ENCODE measurements at regions not wholly inside any gene's neighbourhood (a gene's known extent, or its start where the extent isn't known, plus 50 kb on each side); places are given as distances from the start of the nearest gene placed in this dataset.
"Not testable (repeated sequence)": the region's sequence is repeated elsewhere in the genome, so short reads cannot be mapped to it uniquely, and the experiment has no call there.

GRCh38 chr4:165548702-165549101 is 169.9 kb downstream of the CPE start:
- Histone ChIP-seq H3K9ac (ENCODE audit: low read depth, low read length) (no peak overlapping the region), H3K4me2 (ENCODE audit: low read length) (no peak overlapping the region), H3K4me1 (ENCODE audit: control insufficient read depth, insufficient read depth, low read length) (no peaks in the 10 kb centered on the region), H3K36me3 (ENCODE audit: insufficient read depth, low read length) (no peaks in the 10 kb centered on the region), H3K9me3 (replicated peaks; ENCODE audit: low read length) (no peaks in the 10 kb centered on the region), H3K27me3 (ENCODE audit: control insufficient read depth, insufficient read depth, low read length) (no peaks in the 10 kb centered on the region), H3K4me3 (ENCODE audit: low read length) (no peak overlapping the region)

GRCh38 chr4:165553221-165553810 is 174.5 kb downstream of the CPE start:
- Histone ChIP-seq H3K4me3 (ENCODE audit: low read length) (no peak overlapping the region), H3K4me1 (ENCODE audit: control insufficient read depth, insufficient read depth, low read length) (no peaks in the 10 kb centered on the region), H3K27me3 (ENCODE audit: control insufficient read depth, insufficient read depth, low read length) (no peaks in the 10 kb centered on the region), H3K9ac (ENCODE audit: low read depth, low read length) (no peak overlapping the region), H3K9me3 (replicated peaks; ENCODE audit: low read length) (no peaks in the 10 kb centered on the region), H3K36me3 (ENCODE audit: insufficient read depth, low read length) (no peaks in the 10 kb centered on the region), H3K4me2 (ENCODE audit: low read length) (no peak overlapping the region)

GRCh38 chr4:165555302-165555701 is 176.5 kb downstream of the CPE start:
- Histone ChIP-seq H3K4me1 (ENCODE audit: control insufficient read depth, insufficient read depth, low read length) (no peaks in the 10 kb centered on the region), H3K27me3 (ENCODE audit: control insufficient read depth, insufficient read depth, low read length) (no peaks in the 10 kb centered on the region), H3K4me3 (ENCODE audit: low read length) (no peak overlapping the region), H3K9me3 (replicated peaks; ENCODE audit: low read length) (no peaks in the 10 kb centered on the region), H3K4me2 (ENCODE audit: low read length) (no peak overlapping the region), H3K9ac (ENCODE audit: low read depth, low read length) (no peak overlapping the region), H3K36me3 (ENCODE audit: insufficient read depth, low read length) (no peaks in the 10 kb centered on the region)

GRCh38 chr4:165556383-165556782 is 177.6 kb downstream of the CPE start:
- Histone ChIP-seq H3K4me2 (ENCODE audit: low read length) (no peak overlapping the region), H3K36me3 (ENCODE audit: insufficient read depth, low read length) (no peaks in the 10 kb centered on the region), H3K4me1 (ENCODE audit: control insufficient read depth, insufficient read depth, low read length) (no peaks in the 10 kb centered on the region), H3K9ac (ENCODE audit: low read depth, low read length) (no peak overlapping the region), H3K4me3 (ENCODE audit: low read length) (no peak overlapping the region), H3K27me3 (ENCODE audit: control insufficient read depth, insufficient read depth, low read length) (no peaks in the 10 kb centered on the region), H3K9me3 (replicated peaks; ENCODE audit: low read length) (no peaks in the 10 kb centered on the region)

DNA sequence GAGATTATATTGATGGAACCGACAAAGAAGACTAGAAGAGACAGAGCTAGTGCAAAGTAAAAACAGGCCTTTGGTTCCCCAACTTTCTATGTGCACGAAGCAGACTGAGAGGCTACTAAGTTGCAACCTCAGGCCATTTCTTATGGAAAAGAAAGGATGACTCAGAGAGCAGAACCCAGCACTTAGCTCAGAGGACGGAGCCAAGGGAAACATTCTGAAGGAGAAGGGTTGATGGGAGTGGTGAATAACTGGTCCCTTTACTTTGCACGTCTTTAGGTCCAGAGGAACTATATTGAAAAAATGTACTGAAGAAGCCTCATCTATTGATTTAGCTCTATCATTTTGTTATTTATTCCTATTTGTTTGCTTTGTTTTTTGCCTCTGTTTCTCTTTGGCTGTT is 182.1 kb downstream of the CPE start:
- no peaks in the 10 kb centered on the region for H3K36me3 ChIP-seq (ENCODE audit: insufficient read depth, low read length)
- no peaks in the 10 kb centered on the region for H3K9me3 ChIP-seq (replicated peaks; ENCODE audit: low read length)
- H3K4me2 ChIP-seq (ENCODE audit: low read length): no peak overlapping the region
- peaks cover 7% of the 10 kb centered on the region for H3K4me1 ChIP-seq (ENCODE audit: control insufficient read depth, insufficient read depth, low read length)
- no peaks in the 10 kb centered on the region for H3K27me3 ChIP-seq (ENCODE audit: control insufficient read depth, insufficient read depth, low read length)
- H3K4me3 ChIP-seq (ENCODE audit: low read length): no peak overlapping the region
- no peak overlapping the region for H3K9ac ChIP-seq (ENCODE audit: low read depth, low read length)

- Histone ChIP-seq H3K4me3 (ENCODE audit: low read length) (no peak overlapping the region), H3K9me3 (replicated peaks; ENCODE audit: low read length) (no peaks in the 10 kb centered on the region), H3K9ac (ENCODE audit: low read depth, low read length) (no peak overlapping the region), H3K27me3 (ENCODE audit: control insufficient read depth, insufficient read depth, low read length) (no peaks in the 10 kb centered on the region), H3K4me2 (ENCODE audit: low read length) (no peak overlapping the region), H3K36me3 (ENCODE audit: insufficient read depth, low read length) (no peaks in the 10 kb centered on the region), H3K4me1 (ENCODE audit: control insufficient read depth, insufficient read depth, low read length) (peaks cover 7% of the 10 kb centered on the region)
Observed at GRCh38 chr4:165563851-165564250, 185.0 kb downstream of the CPE start.

- H3K9ac ChIP-seq (ENCODE audit: low read depth, low read length): no peak overlapping the region
- peaks cover 2% of the 10 kb centered on the region for H3K4me1 ChIP-seq (ENCODE audit: control insufficient read depth, insufficient read depth, low read length)
- no peak overlapping the region for H3K4me3 ChIP-seq (ENCODE audit: low read length)
- no peak overlapping the region for H3K4me2 ChIP-seq (ENCODE audit: low read length)
- no peaks in the 10 kb centered on the region for H3K9me3 ChIP-seq (replicated peaks; ENCODE audit: low read length)
- H3K36me3 ChIP-seq (ENCODE audit: insufficient read depth, low read length): no peaks in the 10 kb centered on the region
- H3K27me3 ChIP-seq (ENCODE audit: control insufficient read depth, insufficient read depth, low read length): no peaks in the 10 kb centered on the region
Observed at GRCh38 chr4:165569031-165569430, 190.2 kb downstream of the CPE start.

GRCh38 chr4:165571476-165571875 is 192.7 kb downstream of the CPE start:
- not testable (repeated sequence) for H3K27me3 ChIP-seq (ENCODE audit: control insufficient read depth, insufficient read depth, low read length); H3K4me2 ChIP-seq (ENCODE audit: low read length); H3K4me1 ChIP-seq (ENCODE audit: control insufficient read depth, insufficient read depth, low read length); H3K9ac ChIP-seq (ENCODE audit: low read depth, low read length); H3K9me3 ChIP-seq (replicated peaks; ENCODE audit: low read length); H3K4me3 ChIP-seq (ENCODE audit: low read length); H3K36me3 ChIP-seq (ENCODE audit: insufficient read depth, low read length)

DNA sequence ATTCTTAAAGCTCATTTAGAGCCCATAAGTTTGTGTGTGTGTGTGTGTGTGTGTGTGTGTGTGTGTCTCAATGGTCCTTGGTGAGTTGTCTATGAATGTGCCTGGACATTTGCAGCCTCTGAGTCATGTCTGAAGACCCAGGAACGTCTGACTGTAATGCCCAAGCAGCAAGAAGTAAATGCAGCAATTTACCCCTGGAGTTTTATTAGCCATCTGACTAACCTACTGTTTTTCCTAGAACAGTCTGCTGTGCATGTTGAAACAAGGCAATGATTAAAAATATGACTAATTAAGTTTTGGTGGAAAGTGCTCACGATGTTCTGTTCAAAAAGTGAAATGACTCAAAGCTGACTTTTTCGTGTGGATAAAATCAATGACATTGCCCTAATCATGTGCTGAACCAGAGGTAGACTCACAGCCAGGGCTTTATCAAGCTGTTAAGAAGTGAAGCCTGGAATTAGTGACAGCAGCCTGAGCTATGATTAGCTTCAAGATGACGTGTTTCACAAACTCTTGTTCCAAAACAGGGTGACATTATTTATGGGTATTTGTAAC is 201.6 kb downstream of the CPE start:
- no peaks in the 10 kb centered on the region for H3K36me3 ChIP-seq (ENCODE audit: insufficient read depth, low read length)
- peaks cover 3% of the 10 kb centered on the region for H3K9me3 ChIP-seq (replicated peaks; ENCODE audit: low read length)
- no peaks in the 10 kb centered on the region for H3K27me3 ChIP-seq (ENCODE audit: control insufficient read depth, insufficient read depth, low read length)
- H3K4me1 ChIP-seq (ENCODE audit: control insufficient read depth, insufficient read depth, low read length): peaks cover 36% of the 10 kb centered on the region
- H3K4me3 ChIP-seq (ENCODE audit: low read length): peak overlapping the region; percentile 6
- peak overlapping the region; percentile 42 for H3K4me2 ChIP-seq (ENCODE audit: low read length)
- peak overlapping the region; percentile 38 for H3K9ac ChIP-seq (ENCODE audit: low read depth, low read length)

DNA sequence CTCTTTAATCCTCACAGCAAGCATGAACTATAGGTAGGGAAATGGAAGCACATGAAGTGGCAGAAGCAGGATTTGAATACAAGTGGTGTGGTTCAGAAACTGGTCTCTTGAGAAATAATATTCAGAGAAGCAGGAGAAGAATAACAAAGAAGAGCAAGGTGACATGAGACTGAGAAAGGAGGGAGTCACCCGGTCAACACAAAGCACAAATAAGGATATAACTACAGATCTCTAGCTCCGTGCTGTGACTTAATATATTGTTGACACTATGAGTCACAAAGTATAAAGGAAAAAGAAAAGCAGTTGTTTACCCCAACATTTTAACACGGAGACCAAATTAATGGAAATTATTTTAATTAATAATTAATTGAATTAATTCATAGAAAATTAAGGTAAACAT is 204.5 kb downstream of the CPE start:
- H3K9ac ChIP-seq (ENCODE audit: low read depth, low read length): no peak overlapping the region

DNA sequence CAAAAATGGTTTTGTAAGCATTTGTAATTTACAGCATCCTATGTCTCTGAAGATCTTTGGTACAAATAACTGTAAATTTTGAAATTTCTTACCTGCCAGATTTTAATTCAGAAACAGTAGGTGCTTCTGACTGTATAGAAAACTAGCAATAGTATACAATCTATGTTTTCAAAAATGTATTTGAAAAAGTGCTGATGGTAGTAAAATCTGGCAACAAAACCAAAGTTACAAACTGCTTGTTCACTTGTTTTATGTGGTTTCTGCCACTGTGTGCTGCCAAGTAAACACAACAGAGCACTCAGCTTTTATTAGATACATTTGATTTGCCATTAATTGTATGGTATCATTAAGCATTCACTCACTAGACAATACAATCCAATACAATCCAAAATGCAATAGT is 206.1 kb downstream of the CPE start:
- H3K9me3 ChIP-seq (replicated peaks; ENCODE audit: low read length): peaks cover 5% of the 10 kb centered on the region
- H3K4me3 ChIP-seq (ENCODE audit: low read length): no peak overlapping the region
- H3K4me2 ChIP-seq (ENCODE audit: low read length): no peak overlapping the region
- no peaks in the 10 kb centered on the region for H3K36me3 ChIP-seq (ENCODE audit: insufficient read depth, low read length)
- no peak overlapping the region for H3K9ac ChIP-seq (ENCODE audit: low read depth, low read length)
- no peaks in the 10 kb centered on the region for H3K27me3 ChIP-seq (ENCODE audit: control insufficient read depth, insufficient read depth, low read length)
- peaks cover 29% of the 10 kb centered on the region for H3K4me1 ChIP-seq (ENCODE audit: control insufficient read depth, insufficient read depth, low read length)

More for the DNA sequence above, 204.5 kb downstream of the CPE start:
- peaks cover 36% of the 10 kb centered on the region for H3K4me1 ChIP-seq (ENCODE audit: control insufficient read depth, insufficient read depth, low read length)
- H3K36me3 ChIP-seq (ENCODE audit: insufficient read depth, low read length): no peaks in the 10 kb centered on the region
- H3K9me3 ChIP-seq (replicated peaks; ENCODE audit: low read length): peaks cover 5% of the 10 kb centered on the region
- H3K4me2 ChIP-seq (ENCODE audit: low read length): no peak overlapping the region
- H3K27me3 ChIP-seq (ENCODE audit: control insufficient read depth, insufficient read depth, low read length): no peaks in the 10 kb centered on the region
- H3K4me3 ChIP-seq (ENCODE audit: low read length): no peak overlapping the region

DNA sequence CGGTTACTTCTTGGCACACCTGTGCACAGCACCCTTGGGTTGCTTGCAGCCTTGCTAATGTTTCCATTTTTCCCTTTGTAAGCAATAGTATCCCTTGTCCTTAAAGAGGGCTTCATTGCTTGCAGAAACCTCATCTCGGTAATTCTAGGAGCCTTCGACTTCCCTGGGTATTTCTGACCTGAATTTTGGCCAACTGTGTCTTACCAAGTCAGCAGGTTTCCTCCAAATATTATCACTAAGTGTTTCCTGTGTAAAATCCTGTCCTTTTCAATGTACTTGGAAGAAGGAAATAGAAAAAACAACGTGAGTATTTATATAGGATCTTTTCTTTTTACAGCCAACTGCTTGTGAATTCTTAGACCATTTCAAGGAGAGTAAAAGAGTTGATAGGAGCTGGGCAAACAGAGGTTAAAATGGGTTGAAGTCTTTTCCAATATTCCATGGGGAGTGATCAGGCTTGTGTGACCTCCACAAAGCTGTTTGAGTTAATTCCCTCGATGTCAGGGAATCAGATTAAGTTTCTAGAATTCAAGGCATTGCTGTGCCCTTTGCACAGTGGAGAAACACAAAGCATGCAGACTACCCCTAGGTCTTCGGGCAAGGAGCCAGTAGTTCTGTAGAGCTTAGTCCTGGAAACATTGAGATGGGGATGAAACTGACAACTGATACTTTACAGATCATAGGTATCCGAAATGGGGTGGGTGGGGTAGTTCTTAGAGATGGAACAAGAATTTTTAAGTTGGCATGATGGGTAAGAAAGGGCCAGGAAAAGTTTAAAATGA is 209.9 kb downstream of the CPE start:
- H3K9me3 ChIP-seq (replicated peaks; ENCODE audit: low read length): peaks cover 5% of the 10 kb centered on the region
- no peaks in the 10 kb centered on the region for H3K27me3 ChIP-seq (ENCODE audit: control insufficient read depth, insufficient read depth, low read length)
- no peak overlapping the region for H3K9ac ChIP-seq (ENCODE audit: low read depth, low read length)
- no peaks in the 10 kb centered on the region for H3K4me1 ChIP-seq (ENCODE audit: control insufficient read depth, insufficient read depth, low read length)
- no peak overlapping the region for H3K4me3 ChIP-seq (ENCODE audit: low read length)
- no peak overlapping the region for H3K4me2 ChIP-seq (ENCODE audit: low read length)
- H3K36me3 ChIP-seq (ENCODE audit: insufficient read depth, low read length): no peaks in the 10 kb centered on the region
